Superior temporal gyrus (tissue), 1 donor: ENCODE measurements at regions not wholly inside any gene's neighbourhood (a gene's known extent, or its start where the extent isn't known, plus 50 kb on each side); places are given as distances from the start of the nearest gene placed in this dataset.
"Not testable (repeated sequence)": the region's sequence is repeated elsewhere in the genome, so short reads cannot be mapped to it uniquely, and the experiment has no call there.

Source experiments
- DNase-seq: peaks from one replicate; pipeline ENCODE4 v3.0.0-alpha.2; 2016; ENCODE audit errors: extremely low spot score

GRCh38 chr2:239832490-239833268 lies 192.5 kb downstream of the NDUFA10 start:
- no peak for DNase-seq

DNA sequence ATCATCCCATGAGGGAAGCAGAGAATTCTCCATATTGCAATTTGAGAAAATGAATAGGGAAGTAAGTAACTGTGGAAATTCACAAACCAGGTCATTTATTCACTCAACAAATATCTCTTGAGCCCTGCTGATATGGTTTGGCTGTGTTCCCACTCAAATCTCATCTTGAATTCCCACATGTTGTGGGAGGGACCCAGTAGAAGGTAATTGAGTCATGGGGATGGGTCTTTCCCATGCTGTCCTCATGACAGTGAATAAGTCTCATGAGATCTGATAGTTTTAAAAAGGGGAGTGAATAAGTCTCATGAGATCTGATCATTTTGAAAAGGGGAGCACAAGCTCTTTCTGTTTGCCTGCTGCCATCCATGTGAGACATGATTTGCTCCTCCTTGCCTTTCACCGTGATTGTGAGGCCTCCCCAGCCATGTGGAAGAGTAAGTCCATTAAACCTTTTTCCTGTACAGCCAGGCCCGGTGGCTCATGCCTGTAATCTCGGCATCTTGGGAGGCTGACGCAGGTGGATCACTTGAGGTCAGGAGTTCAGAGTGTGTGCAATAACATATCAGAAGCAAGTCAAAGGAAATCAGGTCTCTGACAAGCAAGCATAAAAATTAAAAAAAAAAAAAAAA lies 193.2 kb downstream of the NDUFA10 start:
- no peak for DNase-seq

DNA sequence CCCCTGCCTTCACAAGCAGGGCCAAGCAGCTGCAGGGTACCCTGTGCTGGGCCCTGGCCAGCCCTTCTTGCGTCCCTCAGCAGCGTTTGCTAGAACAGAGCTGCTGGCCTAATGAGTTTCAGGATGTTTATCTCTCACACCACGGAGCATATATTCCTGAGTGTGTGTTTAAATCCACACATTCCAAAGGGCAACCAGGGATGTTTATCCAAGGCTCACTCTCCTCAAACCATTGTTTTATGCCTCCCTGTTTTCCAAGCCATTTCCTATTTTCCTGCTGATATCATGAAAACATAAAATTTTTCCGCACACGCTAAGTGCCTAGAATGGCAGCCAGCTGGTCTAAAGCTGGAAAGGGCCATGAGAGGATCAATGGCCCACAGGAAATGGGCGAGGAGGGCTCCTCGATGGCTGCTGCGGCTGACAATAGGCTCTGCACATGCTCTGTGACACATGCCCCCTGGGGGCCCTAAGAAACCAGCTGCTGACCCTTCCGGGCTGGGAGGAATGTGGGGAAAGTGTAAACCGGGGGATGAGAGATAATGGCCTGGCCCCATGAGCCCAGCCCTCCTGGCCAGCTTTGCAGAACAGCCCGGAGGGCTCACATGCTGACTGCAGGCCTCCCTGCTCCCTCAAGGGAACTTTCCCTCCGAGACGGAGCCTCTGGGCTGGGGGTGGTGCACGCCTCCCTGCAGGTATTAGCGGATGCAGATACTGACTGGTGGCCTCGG lies 194.0 kb downstream of the NDUFA10 start:
- no peak for DNase-seq

DNA sequence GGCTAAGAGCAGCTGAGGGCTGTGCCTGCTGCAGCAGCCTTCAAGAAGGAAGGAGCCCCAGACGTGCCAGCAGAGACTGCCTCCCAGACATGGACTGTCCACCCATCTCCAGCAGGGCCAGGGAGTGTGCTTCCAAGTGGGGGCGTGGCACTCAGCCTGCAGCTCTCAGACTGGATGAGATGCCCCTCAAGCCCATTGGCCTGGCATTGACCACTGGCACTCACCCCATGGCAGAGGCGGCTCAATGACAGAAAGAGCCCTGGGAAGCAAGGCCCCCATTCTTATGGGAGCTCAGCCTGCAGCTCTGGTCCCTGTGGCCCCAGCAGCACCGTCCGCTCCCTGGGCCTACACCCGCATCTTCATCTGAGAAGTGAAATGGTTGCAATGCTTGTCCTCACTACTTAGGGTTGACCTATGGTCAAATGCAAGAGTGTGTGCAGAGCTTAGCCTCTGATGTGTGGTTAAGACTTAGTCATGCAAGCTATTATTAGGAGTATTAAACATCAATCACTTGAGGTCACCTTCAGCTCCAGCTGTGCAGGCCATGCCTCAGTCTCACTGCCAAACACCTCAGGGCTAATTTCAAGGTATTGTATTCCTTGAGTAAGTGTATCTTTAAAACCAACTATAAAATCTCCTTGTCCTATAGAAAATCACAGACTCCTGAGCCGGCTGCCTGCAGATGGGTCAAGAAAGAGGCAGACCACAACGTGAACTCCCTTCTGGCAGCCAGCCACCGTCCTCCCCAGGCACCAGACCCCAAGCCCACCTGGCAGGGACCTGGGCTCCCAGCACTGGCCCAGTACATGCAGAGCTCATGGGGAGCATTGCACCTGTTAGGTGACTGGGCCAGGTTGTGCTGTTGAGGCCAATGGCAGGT lies 194.8 kb downstream of the NDUFA10 start:
- DNase-seq: no peak

- no peak for DNase-seq
These were observed 195.8 kb downstream of the NDUFA10 start for GRCh38 chr2:239829326-239829725.

DNA sequence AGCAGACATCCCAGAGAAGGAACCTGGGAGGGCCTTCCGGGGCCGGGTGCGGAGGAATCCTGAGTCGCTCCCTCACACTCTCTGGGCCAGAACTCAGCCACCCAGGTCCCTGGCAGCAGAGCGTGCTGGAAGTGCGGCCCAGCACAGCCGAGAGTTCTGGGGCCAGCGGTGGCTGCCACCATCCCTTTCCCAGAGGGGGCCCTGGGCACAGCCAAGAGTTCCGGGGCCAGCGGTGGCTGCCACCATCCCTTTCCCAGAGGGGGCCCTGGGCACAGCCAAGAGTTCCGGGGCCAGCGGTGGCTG lies 196.2 kb downstream of the NDUFA10 start:
- not testable (repeated sequence) for DNase-seq

GRCh38 chr2:239828192-239828972 lies 196.8 kb downstream of the NDUFA10 start:
- no peak for DNase-seq

DNA sequence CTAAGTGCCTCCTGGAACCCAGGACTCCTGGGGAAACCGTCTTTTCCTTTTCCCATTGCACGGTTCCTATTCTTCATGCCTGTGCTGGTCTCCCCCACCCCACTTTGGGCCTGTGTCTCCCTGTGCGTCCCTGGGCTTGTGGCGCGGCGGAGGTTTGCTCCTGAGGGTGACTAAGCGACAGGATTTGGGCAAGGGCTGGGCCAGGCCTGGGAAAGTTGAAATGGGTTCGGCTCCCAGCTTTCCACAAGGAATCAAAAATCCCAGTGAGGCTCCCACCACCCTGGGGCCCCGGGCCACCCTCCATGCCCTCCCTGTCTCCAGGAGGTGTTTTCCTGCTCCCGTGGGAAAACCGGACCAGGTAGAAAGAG lies 197.6 kb downstream of the NDUFA10 start:
- no peak for DNase-seq

- DNase-seq: no peak
These were observed 198.2 kb downstream of the NDUFA10 start for GRCh38 chr2:239826786-239827522.

- DNase-seq: no peak
These were observed 198.8 kb downstream of the NDUFA10 start for GRCh38 chr2:239826376-239826775.

DNA sequence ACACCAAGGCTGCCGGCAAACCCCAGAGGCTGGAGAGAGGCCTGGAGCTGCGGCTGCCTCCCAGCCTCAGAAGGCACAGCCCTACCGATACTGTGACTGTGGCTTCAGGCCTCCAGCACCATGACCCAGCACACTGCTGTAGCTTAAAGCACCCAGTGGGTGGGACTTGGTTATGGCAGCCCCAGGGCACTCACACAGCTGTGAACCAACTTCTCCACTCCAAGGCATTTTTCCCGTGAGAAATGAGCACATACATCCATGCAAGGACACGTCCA lies 199.5 kb downstream of the NDUFA10 start:
- DNase-seq: no peak

GRCh38 chr2:239824866-239825704 lies 200.1 kb downstream of the NDUFA10 start:
- no peak for DNase-seq

DNA sequence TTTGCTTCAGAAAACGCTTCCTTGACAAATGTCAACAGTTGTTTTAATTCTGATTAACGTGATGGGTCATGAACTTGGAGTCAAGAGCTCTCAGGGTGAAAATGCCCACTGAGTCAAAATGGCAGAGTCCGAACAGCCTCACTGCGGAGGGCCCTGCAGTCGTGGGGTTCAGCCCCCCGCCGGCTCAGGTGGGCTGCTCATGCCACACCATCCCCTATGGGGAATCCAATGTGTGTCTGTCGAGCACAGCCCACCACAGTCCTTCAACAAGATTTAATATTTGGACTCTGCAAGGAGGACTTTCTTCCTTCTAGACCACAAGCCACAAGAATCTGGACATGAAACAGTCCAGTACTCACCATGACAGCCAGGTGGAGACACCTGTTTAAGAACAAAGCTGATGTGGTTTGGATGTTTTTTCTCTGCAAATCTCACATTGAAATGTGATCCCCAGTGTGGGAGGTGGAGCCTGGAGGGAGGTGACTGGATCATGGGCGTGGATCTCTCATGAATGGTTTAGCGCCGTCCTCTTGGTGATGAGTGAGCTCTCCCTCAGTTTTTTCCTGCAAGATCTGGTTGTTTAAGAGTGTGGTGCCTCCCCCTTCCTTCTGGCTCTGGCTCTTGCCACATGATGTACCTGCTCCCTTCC lies 201.0 kb downstream of the NDUFA10 start:
- no peak for DNase-seq

DNA sequence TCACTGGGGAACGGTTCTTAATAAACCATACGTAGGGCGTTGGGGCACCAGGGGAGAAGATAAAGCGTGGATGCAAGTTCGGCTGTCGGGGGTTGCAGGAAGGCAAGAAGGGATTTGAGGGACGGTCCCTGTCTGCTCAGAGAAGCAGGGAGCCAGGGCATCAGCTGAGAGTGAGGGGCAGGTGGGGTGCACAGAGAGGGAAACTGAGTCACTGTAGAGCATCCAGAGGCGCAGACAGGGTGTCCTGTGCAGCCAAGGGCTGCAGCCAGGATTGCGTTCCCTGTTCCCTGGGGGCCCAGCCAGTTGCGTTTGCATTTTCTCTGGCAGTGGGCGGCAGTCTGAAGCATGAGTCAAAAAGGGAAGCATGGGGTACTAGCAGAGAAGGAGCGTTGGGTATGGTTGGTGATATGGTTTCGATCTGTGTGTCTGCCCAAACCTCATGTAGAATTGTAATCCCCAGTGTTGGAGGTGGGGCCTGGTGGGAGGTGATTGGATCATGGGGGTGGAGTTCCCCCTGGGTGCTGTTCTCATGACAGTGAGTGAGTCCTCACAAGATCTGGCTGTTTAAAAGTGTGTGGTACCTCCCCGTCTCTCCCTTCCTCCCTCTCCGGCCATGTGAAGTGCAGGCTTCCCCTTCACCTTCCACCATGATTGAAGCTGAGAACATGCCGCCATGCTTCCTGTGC lies 202.9 kb downstream of the NDUFA10 start:
- no peak for DNase-seq

DNA sequence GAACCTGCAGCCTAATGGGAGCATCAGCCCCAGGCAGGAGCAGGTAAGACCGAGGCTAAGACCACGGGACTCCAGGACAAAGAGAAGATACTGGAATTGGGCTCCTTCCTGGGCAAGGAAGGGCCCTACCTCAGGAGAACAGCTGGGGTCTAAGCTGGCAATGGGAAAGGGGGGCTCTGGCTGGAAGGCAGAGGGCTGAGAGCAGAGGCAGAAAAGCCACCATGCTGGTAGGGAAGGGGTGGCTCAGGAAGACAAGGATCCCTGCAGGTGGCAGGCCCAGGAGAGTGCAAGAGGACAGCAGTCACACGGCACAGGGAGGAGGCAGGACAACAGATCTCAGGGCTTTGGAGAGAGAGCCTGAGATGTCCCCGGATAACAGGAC lies 203.5 kb downstream of the NDUFA10 start:
- no peak for DNase-seq

- DNase-seq: peak; percentile 18
These were observed 204.1 kb downstream of the NDUFA10 start for GRCh38 chr2:239820836-239821693.

GRCh38 chr2:239819974-239820555 lies 205.1 kb downstream of the NDUFA10 start:
- no peak for DNase-seq
